ENCODE measurements at regions not wholly inside any gene's neighbourhood (a gene's known extent, or its start where the extent isn't known, plus 50 kb on each side); places are given as distances from the start of the nearest gene placed in this dataset.

DNA sequence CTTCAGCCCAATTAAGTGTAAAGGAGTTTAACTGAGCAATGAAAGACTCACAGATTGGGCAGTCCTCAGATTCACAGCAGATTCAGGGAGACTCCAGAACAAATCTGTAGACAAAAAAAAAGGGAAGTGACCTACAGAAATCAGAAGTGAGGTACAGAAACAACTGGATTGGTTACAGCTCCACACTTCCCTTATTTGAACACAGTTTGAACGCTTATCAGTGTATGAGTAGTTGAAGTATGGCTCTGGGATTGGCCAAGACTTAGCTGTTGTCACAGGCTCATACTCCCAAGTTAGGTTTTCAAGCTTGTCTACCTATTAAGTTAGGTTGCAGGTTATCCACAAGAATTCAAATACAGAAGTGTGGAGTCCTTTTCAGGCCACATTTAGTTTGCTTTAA is 112.4 kb upstream of the ELOVL6 start:
- ChIA-PET POLR2A (no interaction called here), CTCF (interaction anchor here (1.3 kb wide), 1 partner anchor 198 kb away, joined by 5 read pairs; no protein-coding TSS in a partner anchor)
- DNase-seq (ENCODE audit: extremely low spot score): no peak
- TF ChIP-seq FOXM1 (IDR thresholded peaks at IDR 0.05; ENCODE audit: borderline replicate concordance): no peak
- TF ChIP-seq L3MBTL2 (conservative IDR thresholded peaks at IDR 0.05): no peak
- TF ChIP-seq HDGF (IDR thresholded peaks at IDR 0.05; ENCODE audit: borderline replicate concordance): no peak
- TF ChIP-seq CTBP1 (IDR thresholded peaks at IDR 0.05; ENCODE audit: borderline replicate concordance): no peak

DNA sequence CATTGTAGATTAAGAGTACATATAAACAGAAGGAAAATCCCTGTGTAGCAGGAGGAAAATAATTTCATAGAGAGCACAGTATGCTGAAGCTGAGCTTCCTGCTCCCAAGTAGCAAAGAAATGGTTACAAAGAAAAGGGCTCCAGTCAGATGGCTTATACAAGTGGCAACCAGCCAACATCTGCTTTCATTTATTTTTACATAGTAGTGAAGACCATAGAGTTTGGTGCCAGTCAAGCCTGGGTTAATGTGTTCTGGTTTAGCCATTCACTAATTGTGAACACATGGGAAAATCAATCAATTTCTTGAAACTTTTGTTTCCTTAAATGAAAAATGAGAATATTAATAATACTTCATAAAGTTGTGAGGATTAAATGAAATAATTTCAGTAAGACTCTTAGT is 111.3 kb upstream of the ELOVL6 start:
- DNase-seq (ENCODE audit: extremely low spot score): no peak
- ChIA-PET POLR2A (no interaction called here), CTCF (interaction anchor here (1.3 kb wide), 1 partner anchor 199 kb away, joined by 5 read pairs; no protein-coding TSS in a partner anchor)
- TF ChIP-seq FOXK2 (IDR thresholded peaks at IDR 0.05) (no peak), ZNF384 (IDR thresholded peaks at IDR 0.05) (no peak), SUZ12 (IDR thresholded peaks at IDR 0.05) (no peak), NFRKB (IDR thresholded peaks at IDR 0.05) (no peak), HDGF (IDR thresholded peaks at IDR 0.05; ENCODE audit: borderline replicate concordance) (no peak), ELF4 (IDR thresholded peaks at IDR 0.05) (no peak), TARDBP (IDR thresholded peaks at IDR 0.05) (no peak), BHLHE40 (IDR thresholded peaks at IDR 0.05; ENCODE audit: borderline replicate concordance) (no peak), FOXM1 (IDR thresholded peaks at IDR 0.05; ENCODE audit: borderline replicate concordance) (no peak), CTBP1 (IDR thresholded peaks at IDR 0.05; ENCODE audit: borderline replicate concordance) (no peak), FOXA1 (IDR thresholded peaks at IDR 0.05) (no peak), LEF1 (IDR thresholded peaks at IDR 0.05; ENCODE audit: borderline replicate concordance) (no peak), SP1 (IDR thresholded peaks at IDR 0.05) (no peak), L3MBTL2 (conservative IDR thresholded peaks at IDR 0.05) (no peak)
- TF ChIP-seq, protein P1, sequence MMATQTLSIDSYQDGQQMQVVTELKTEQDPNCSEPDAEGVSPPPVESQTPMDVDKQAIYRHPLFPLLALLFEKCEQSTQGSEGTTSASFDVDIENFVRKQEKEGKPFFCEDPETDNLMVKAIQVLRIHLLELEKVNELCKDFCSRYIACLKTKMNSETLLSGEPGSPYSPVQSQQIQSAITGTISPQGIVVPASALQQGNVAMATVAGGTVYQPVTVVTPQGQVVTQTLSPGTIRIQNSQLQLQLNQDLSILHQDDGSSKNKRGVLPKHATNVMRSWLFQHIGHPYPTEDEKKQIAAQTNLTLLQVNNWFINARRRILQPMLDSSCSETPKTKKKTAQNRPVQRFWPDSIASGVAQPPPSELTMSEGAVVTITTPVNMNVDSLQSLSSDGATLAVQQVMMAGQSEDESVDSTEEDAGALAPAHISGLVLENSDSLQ (IDR thresholded peaks at IDR 0.05): no peak

DNA sequence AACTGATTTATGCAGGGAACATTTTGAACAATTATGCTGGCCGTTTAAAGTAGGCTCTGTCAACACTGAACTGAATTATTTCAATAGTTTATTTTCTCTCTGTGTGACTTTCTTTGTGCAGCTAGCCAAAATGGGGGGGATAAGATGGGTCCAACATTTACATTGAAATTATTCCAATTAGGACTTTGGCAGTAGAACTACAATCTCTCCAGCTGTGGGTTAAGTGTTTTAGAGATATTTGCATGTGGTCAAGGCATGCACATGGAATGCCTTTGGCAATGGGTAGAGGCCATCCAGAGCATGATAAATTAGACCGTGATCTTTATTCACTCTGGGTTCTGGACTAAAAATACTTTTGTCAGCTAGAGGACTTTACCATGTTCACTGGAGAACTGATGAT is 107.9 kb upstream of the ELOVL6 start:
- ChIA-PET CTCF (no interaction called here), POLR2A (no interaction called here)
- TF ChIP-seq LEF1 (IDR thresholded peaks at IDR 0.05; ENCODE audit: borderline replicate concordance) (no peak), SP1 (IDR thresholded peaks at IDR 0.05) (no peak), ELF4 (IDR thresholded peaks at IDR 0.05) (no peak)
- TF ChIP-seq, protein P1 (IDR thresholded peaks at IDR 0.05): no peak
- DNase-seq (ENCODE audit: extremely low spot score): no peak

DNA sequence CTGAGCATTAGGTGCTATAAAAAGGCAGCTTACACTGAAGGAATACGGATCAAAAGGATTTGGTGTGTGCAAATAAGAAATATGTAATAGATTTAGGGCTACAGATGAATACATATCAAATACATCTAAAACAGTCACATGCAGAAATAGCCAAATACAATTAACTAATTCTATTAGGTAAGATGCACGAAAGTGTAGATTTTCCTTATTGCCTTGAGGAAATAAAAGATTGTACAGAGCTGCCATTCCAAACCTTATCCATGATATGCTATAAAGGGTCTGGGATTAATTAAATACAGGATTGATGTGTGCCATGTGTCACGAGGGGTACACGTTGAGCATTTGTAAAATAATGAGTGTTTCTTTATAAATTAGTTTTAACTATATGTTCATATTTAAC is 107.0 kb upstream of the ELOVL6 start:
- DNase-seq (ENCODE audit: extremely low spot score): no peak
- TF ChIP-seq FOXA1 (IDR thresholded peaks at IDR 0.05): no peak
- no peak for TF ChIP-seq CTBP1 (IDR thresholded peaks at IDR 0.05; ENCODE audit: borderline replicate concordance)
- TF ChIP-seq SP1 (IDR thresholded peaks at IDR 0.05): no peak
- no peak for TF ChIP-seq L3MBTL2 (conservative IDR thresholded peaks at IDR 0.05)
- TF ChIP-seq LEF1 (IDR thresholded peaks at IDR 0.05; ENCODE audit: borderline replicate concordance): no peak
- no peak for TF ChIP-seq FOXK2 (IDR thresholded peaks at IDR 0.05)
- TF ChIP-seq ZNF384 (IDR thresholded peaks at IDR 0.05): no peak
- ChIA-PET POLR2A (no interaction called here), CTCF (no interaction called here)

- ChIA-PET CTCF (no interaction called here), POLR2A (no interaction called here)
- no peak for DNase-seq (ENCODE audit: extremely low spot score)
- TF ChIP-seq LEF1 (IDR thresholded peaks at IDR 0.05; ENCODE audit: borderline replicate concordance) (no peak), FOXK2 (IDR thresholded peaks at IDR 0.05) (no peak), ZNF384 (IDR thresholded peaks at IDR 0.05) (no peak), SUZ12 (IDR thresholded peaks at IDR 0.05) (no peak), TARDBP (IDR thresholded peaks at IDR 0.05) (no peak), BHLHE40 (IDR thresholded peaks at IDR 0.05; ENCODE audit: borderline replicate concordance) (no peak), ARNT (IDR thresholded peaks at IDR 0.05) (no peak), NFRKB (IDR thresholded peaks at IDR 0.05) (no peak), FOXM1 (IDR thresholded peaks at IDR 0.05; ENCODE audit: borderline replicate concordance) (no peak), HDGF (IDR thresholded peaks at IDR 0.05; ENCODE audit: borderline replicate concordance) (no peak), FOXA1 (IDR thresholded peaks at IDR 0.05) (no peak), CTBP1 (IDR thresholded peaks at IDR 0.05; ENCODE audit: borderline replicate concordance) (no peak)
These were observed 98.5 kb upstream of the ELOVL6 start for GRCh38 chr4:110296892-110297291.

DNA sequence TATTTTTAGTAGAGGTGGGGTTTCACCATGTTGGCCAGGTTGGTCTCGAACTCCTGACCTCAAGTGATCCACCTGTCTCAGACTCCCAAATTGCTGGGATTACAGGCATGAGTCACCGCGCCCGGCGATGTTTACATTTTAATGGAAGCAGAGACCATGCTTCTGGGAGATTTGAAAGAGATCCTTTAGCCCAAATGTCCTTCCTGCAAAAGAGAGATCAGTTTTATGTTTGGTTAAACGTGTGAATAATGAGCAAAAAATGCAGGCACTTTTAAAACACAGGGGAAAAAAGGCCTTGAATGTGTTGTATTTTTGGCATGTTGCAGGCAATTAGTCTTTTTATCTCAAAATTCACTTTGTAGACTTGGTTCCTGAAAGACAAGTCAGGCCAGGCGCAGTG is 95.8 kb upstream of the ELOVL6 start:
- DNase-seq (ENCODE audit: extremely low spot score): no peak
- CTCF ChIA-PET: no interaction called here
- POLR2A ChIA-PET: no interaction called here
- no peak for TF ChIP-seq FOXA1 (IDR thresholded peaks at IDR 0.05)
- TF ChIP-seq NFRKB (IDR thresholded peaks at IDR 0.05): no peak
- TF ChIP-seq, protein P1 (IDR thresholded peaks at IDR 0.05): no peak
- TF ChIP-seq ZNF384 (IDR thresholded peaks at IDR 0.05): no peak

GRCh38 chr4:110292994-110293744 is 94.8 kb upstream of the ELOVL6 start:
- POLR2A ChIA-PET: no interaction called here
- TF ChIP-seq FOXK2 (IDR thresholded peaks at IDR 0.05): no peak
- no peak for TF ChIP-seq SUZ12 (IDR thresholded peaks at IDR 0.05)
- no peak for TF ChIP-seq NFRKB (IDR thresholded peaks at IDR 0.05)
- no peak for TF ChIP-seq FOXA1 (IDR thresholded peaks at IDR 0.05)
- TF ChIP-seq ELF4 (IDR thresholded peaks at IDR 0.05): no peak
- no peak for TF ChIP-seq TARDBP (IDR thresholded peaks at IDR 0.05)
- TF ChIP-seq ARNT (IDR thresholded peaks at IDR 0.05): no peak
- no peak for TF ChIP-seq LEF1 (IDR thresholded peaks at IDR 0.05; ENCODE audit: borderline replicate concordance)
- TF ChIP-seq, protein P1 (IDR thresholded peaks at IDR 0.05): no peak
- no peak for TF ChIP-seq SP1 (IDR thresholded peaks at IDR 0.05)
- no peak for TF ChIP-seq ZNF384 (IDR thresholded peaks at IDR 0.05)
- TF ChIP-seq L3MBTL2 (conservative IDR thresholded peaks at IDR 0.05): no peak
- no peak for TF ChIP-seq FOXM1 (IDR thresholded peaks at IDR 0.05; ENCODE audit: borderline replicate concordance)
- no peak for TF ChIP-seq HDGF (IDR thresholded peaks at IDR 0.05; ENCODE audit: borderline replicate concordance)
- no peak for DNase-seq (ENCODE audit: extremely low spot score)
- CTCF ChIA-PET: no interaction called here

Measured in HEK293T (cell line).